A673 (cell line): ENCODE measurements at regions not wholly inside any gene's neighbourhood (a gene's known extent, or its start where the extent isn't known, plus 50 kb on each side); places are given as distances from the start of the nearest gene placed in this dataset.

Source experiments
- BruUV-seq: library from RNA; stranded (reverse); fragments of 400-500 nt; replicated peaks from 2 replicates; lab custom pipeline; 2021; lab: Mats Ljungman, UMichigan
- CTCF ChIA-PET: fragments of 300-600 bp; sonication (Branson Sonifier 250); formaldehyde crosslinking; loops from one replicate; lab custom pipeline; 2022; ENCODE audit warnings: antibody characterized with exemption; lab: Charles Lee
- POLR2A ChIA-PET: fragments of 300-600 bp; sonication (Branson Sonifier 250); formaldehyde crosslinking; loops from one replicate; lab custom pipeline; 2022; ENCODE audit warnings: antibody characterized with exemption; ENCODE audit not compliant: low non-redundant PET; lab: Charles Lee
- DNase-seq: peaks from one replicate; pipeline ENCODE4 v3.0.0-alpha.2; 2015; ENCODE audit warnings: low spot score
- H3K27ac ChIP-seq: fragments of 200-600 bp; sonication (generic); 2 replicates; pipeline ENCODE4 v1.5.1; 2016; ENCODE audit warnings: mixed run types, low read depth, mild to moderate bottlenecking, mixed read lengths, antibody characterized with exemption, low read length; ENCODE audit not compliant: poor library complexity, severe bottlenecking
- H3K27me3 ChIP-seq: fragments of 200-600 bp; sonication (generic); replicated peaks from 2 replicates; pipeline ENCODE4 v1.6.1; 2017; ENCODE audit warnings: mixed run types, low read depth, mild to moderate bottlenecking, mixed read lengths, antibody characterized with exemption, low read length; ENCODE audit not compliant: insufficient read depth, poor library complexity
- H3K36me3 ChIP-seq: fragments of 200-600 bp; sonication (generic); 2 replicates; pipeline ENCODE4 v1.6.1; 2016; ENCODE audit warnings: mixed run types, mild to moderate bottlenecking, mixed read lengths, antibody characterized with exemption, low read length; ENCODE audit not compliant: insufficient read depth, poor library complexity, severe bottlenecking
- H3K4me1 ChIP-seq: fragments of 200-600 bp; sonication (generic); 2 replicates; pipeline ENCODE4 v1.6.1; 2017; ENCODE audit warnings: mixed run types, mild to moderate bottlenecking, mixed read lengths, antibody characterized with exemption, low read length; ENCODE audit not compliant: insufficient read depth, poor library complexity, severe bottlenecking
- H3K4me3 ChIP-seq: fragments of 200-600 bp; sonication (generic); 2 replicates; pipeline ENCODE4 v1.5.1; 2016; ENCODE audit warnings: low read depth, mixed run types, mild to moderate bottlenecking, mixed read lengths, low read length; ENCODE audit not compliant: poor library complexity, severe bottlenecking
- H3K9me3 ChIP-seq: fragments of 200-600 bp; sonication (generic); 2 replicates; pipeline ENCODE4 v1.6.1; 2016; ENCODE audit warnings: mixed run types, low read depth, mild to moderate bottlenecking, mixed read lengths, antibody characterized with exemption, low read length; ENCODE audit not compliant: poor library complexity, severe bottlenecking
- EZH2 ChIP-seq: fragments of 200-600 bp; sonication (generic); IDR thresholded peaks from 2 replicates; pipeline ENCODE4 v1.6.1; 2017; ENCODE audit warnings: borderline replicate concordance, low read depth, mild to moderate bottlenecking, mixed read lengths, antibody characterized with exemption, low read length; ENCODE audit not compliant: poor library complexity, severe bottlenecking
- intact Hi-C: fragments of 100-400 bp; cut with micrococcal nuclease; formaldehyde crosslinking; loops from one replicate; pipeline ENCODE4 v1.10.0; 2022; ENCODE audit not compliant: unreplicated experiment
- TF ChIP-seq, protein P1 (sequence below): fragments of 300-800, 200-600 bp; sonication (generic); conservative IDR thresholded peaks from 2 replicates; pipeline ENCODE4 v1.5.1; 2017; ENCODE audit warnings: low read depth, mild to moderate bottlenecking, antibody characterized with exemption, low read length, moderate library complexity, mixed read lengths

DNA sequence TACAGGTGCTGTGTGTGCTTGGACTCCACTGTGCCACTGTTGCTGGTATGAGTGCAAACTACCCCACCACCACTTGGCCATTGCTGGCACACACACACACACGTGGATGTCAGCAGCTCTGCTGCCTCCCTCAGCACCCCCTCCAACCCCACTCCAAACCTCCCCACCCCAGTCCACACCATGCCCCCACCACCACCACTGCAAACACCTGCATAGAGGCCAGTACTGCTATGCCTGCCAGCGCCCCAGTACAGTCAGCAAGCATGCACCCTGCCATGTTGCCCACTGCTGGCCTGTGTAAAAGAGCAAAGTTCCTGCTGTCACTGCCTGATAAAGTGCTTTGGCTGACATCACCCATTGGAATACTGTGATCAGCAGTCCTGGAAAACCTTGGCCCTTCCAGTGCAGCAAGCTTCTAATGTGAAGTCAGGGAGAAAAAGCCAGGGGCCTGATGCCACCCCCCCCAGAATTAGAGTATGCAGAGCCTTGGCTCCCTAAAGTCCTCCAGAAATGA is 519.2 kb upstream of the PCDH15 start:
- Histone ChIP-seq H3K27me3 (no peaks in the 10 kb centered on the region), H3K9me3 (peaks cover 4% of the 10 kb centered on the region), H3K36me3 (no peaks in the 10 kb centered on the region), H3K27ac (no peak overlapping the region), H3K4me3 (no peak overlapping the region), H3K4me1 (no peaks in the 10 kb centered on the region)
- no TSS peak for BruUV-seq
- DNase-seq, result no peak
- intact Hi-C loops, result no loop called here
- CTCF ChIA-PET, result no interaction called here
- POLR2A ChIA-PET, result no interaction called here
- TF ChIP-seq EZH2, result no peak
- TF ChIP-seq, protein P1, sequence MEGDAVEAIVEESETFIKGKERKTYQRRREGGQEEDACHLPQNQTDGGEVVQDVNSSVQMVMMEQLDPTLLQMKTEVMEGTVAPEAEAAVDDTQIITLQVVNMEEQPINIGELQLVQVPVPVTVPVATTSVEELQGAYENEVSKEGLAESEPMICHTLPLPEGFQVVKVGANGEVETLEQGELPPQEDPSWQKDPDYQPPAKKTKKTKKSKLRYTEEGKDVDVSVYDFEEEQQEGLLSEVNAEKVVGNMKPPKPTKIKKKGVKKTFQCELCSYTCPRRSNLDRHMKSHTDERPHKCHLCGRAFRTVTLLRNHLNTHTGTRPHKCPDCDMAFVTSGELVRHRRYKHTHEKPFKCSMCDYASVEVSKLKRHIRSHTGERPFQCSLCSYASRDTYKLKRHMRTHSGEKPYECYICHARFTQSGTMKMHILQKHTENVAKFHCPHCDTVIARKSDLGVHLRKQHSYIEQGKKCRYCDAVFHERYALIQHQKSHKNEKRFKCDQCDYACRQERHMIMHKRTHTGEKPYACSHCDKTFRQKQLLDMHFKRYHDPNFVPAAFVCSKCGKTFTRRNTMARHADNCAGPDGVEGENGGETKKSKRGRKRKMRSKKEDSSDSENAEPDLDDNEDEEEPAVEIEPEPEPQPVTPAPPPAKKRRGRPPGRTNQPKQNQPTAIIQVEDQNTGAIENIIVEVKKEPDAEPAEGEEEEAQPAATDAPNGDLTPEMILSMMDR, result no peak

DNA sequence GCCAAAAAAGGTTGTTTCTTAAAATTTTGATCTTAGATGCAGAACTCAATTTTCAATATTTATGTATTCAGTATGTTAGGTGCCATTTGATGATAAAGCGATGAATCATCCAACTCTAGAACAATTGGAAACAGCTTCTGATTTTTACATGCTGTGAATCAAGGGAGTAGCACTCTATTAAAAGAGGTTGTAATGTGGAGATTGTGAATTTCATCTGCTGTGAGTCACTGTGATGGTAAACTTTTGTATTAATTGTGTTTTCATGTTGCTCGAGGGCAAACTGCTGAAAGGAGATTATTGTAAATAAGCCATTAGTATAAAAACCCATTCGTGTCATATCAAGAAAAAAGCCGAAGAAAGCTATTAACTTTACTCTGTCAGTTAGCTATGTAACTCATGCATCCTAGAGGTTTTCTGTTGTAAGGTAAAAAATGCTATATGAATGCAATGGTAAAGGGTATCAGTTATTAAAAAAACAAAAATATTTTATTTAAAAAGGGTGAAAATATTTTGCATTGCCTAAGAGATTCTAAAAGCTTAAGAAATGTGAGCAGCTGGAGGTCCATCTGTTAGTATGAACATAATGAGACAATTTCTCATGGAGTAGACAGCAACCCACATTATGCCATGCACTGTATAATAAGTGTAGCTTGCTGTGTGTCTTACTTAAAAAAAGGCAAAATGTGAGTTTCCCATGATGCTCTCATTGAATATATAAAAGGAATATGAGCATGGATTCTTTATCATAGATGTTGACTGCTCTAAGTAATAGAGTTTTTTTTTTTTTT is 511.0 kb upstream of the PCDH15 start:
- no TSS peak for BruUV-seq
- H3K9me3 ChIP-seq, result no peaks in the 10 kb centered on the region
- ChIA-PET CTCF (no interaction called here), POLR2A (no interaction called here)
- no peak for DNase-seq
- intact Hi-C loops, result no loop called here
- no peaks in the 10 kb centered on the region for H3K36me3 ChIP-seq
- H3K4me1 ChIP-seq, result no peaks in the 10 kb centered on the region
- TF ChIP-seq, protein P1, result no peak
- TF ChIP-seq EZH2, result no peak
- no peak overlapping the region for H3K4me3 ChIP-seq
- H3K27ac ChIP-seq, result no peak overlapping the region
- H3K27me3 ChIP-seq, result no peaks in the 10 kb centered on the region

DNA sequence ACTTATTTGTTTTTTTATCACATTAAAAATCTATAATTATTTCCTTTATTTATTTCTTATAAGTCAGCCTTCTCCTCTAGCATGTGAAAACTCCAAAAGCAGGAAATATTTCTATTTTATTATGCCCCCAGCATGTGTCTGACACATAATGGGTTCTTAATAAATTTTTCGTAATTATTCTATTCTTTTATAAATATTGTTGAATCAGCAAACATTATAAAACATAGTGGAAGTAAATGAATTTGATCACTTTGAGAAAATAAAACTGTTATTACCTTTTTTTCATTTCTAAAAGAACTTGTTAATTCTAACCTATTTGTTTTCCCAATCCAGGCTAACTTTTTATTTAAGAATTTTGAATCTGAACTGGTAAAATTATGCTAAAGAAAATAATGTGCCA is 509.1 kb upstream of the PCDH15 start:
- CTCF ChIA-PET, result no interaction called here
- H3K27ac ChIP-seq, result no peak overlapping the region
- no peaks in the 10 kb centered on the region for H3K36me3 ChIP-seq
- POLR2A ChIA-PET, result no interaction called here
- TF ChIP-seq EZH2, result no peak
- TF ChIP-seq, protein P1, result no peak
- H3K9me3 ChIP-seq, result no peaks in the 10 kb centered on the region
- no peak for DNase-seq
- BruUV-seq, result no TSS peak
- intact Hi-C loops, result no loop called here
- no peaks in the 10 kb centered on the region for H3K27me3 ChIP-seq
- H3K4me1 ChIP-seq, result no peaks in the 10 kb centered on the region
- H3K4me3 ChIP-seq, result no peak overlapping the region
